SK-N-SH (cell line): ENCODE measurements at regions not wholly inside any gene's neighbourhood (a gene's known extent, or its start where the extent isn't known, plus 50 kb on each side); places are given as distances from the start of the nearest gene placed in this dataset.

ENCODE experiments used
- CTCF ChIA-PET: fragments of 300-600, 350-600 bp; formaldehyde crosslinking; extraction: SDS; loops from one replicate; lab custom pipeline; 2021; lab: Yijun Ruan, JAX
- POLR2A ChIA-PET: fragments of 350-600 bp; sonication (Branson Sonifier 250); formaldehyde crosslinking; extraction: SDS; loops from one replicate; lab custom pipeline; 2020; ENCODE audit warnings: antibody characterized with exemption, inconsistent platforms; lab: Yijun Ruan, JAX
- DNase-seq: peaks from one replicate; pipeline ENCODE4 v3.0.0; 2012
- H2AFZ ChIP-seq: fragments of 200-600 bp; sonication (generic); 2 replicates; pipeline ENCODE4 v1.8.1; 2016; ENCODE audit warnings: antibody characterized with exemption, mild to moderate bottlenecking, low read depth
- H3F3A ChIP-seq: fragments of 200-600 bp; sonication (generic); replicated peaks from 2 replicates; pipeline ENCODE3; 2016; ENCODE audit warnings: antibody characterized with exemption, mild to moderate bottlenecking; ENCODE audit not compliant: insufficient read depth
- H3K27ac ChIP-seq, 2 experiments: fragments of 200-500 bp in 1 of 2; fragments of 200-600 bp in 1 of 2; sonication (Bioruptor generic) in 1 of 2; sonication (generic), shearing (Covaris generic) in 1 of 2; 2 replicates each; pipeline versions ENCODE4 v1.5.1 to v1.6.1; 2014 to 2016; ENCODE audit warnings: low read depth in 2 of 2, inconsistent platforms in 1 of 2, low read length in 1 of 2, mild to moderate bottlenecking in 1 of 2, mixed read lengths in 1 of 2
- H3K27me3 ChIP-seq: fragments of 200-600 bp; sonication (generic), shearing (Covaris generic); 2 replicates; pipeline ENCODE4 v1.6.1; 2016; ENCODE audit warnings: mixed run types; ENCODE audit not compliant: insufficient read depth
- H3K36me3 ChIP-seq, 2 experiments: fragments of 200-500 bp in 1 of 2; fragments of 200-600 bp in 1 of 2; sonication (Bioruptor generic) in 1 of 2; sonication (generic) in 1 of 2; replicated peaks in 1 of 2; 2 replicates each; pipeline versions ENCODE3 to v1.5.1; 2014 to 2016; ENCODE audit warnings: low read length in 1 of 2, mild to moderate bottlenecking in 1 of 2; ENCODE audit not compliant: insufficient read depth in 2 of 2, control insufficient read depth in 1 of 2
- H3K4me1 ChIP-seq, 2 experiments: fragments of 200-500 bp in 1 of 2; fragments of 200-600 bp in 1 of 2; sonication (Bioruptor generic) in 1 of 2; sonication (generic), shearing (Covaris generic) in 1 of 2; 2 replicates each; pipeline versions ENCODE4 v1.5.1 to v1.6.1; 2014 to 2016; ENCODE audit warnings: low read depth in 1 of 2, low read length in 1 of 2, mixed run types in 1 of 2; ENCODE audit not compliant: insufficient read depth in 2 of 2, control insufficient read depth in 1 of 2
- H3K4me2 ChIP-seq: fragments of 200-600 bp; sonication (generic), shearing (Covaris generic); 2 replicates; pipeline ENCODE4 v1.6.1; 2017; ENCODE audit warnings: mixed run types
- H3K4me3 ChIP-seq, 2 experiments: fragments of 200-500 bp in 1 of 2; fragments of 200-600 bp in 1 of 2; sonication (Bioruptor generic) in 1 of 2; sonication (generic), shearing (Covaris generic) in 1 of 2; 2 replicates each; pipeline versions ENCODE4 v1.5.1 to v1.8.1; 2014 to 2016; ENCODE audit warnings: low read depth in 2 of 2, inconsistent platforms in 1 of 2, low read length in 1 of 2, mild to moderate bottlenecking in 1 of 2, mixed read lengths in 1 of 2, moderate library complexity in 1 of 2
- H3K79me2 ChIP-seq: fragments of 200-600 bp; sonication (generic); 2 replicates; pipeline ENCODE4 v1.8.1; 2017; ENCODE audit warnings: mild to moderate bottlenecking; ENCODE audit not compliant: insufficient read depth
- H3K9ac ChIP-seq: fragments of 200-600 bp; sonication (generic); 2 replicates; pipeline ENCODE4 v1.6.1; 2017; ENCODE audit warnings: mixed run types
- H3K9me2 ChIP-seq: fragments of 200-600 bp; sonication (generic); 2 replicates; pipeline ENCODE4 v1.6.1; 2017; ENCODE audit warnings: mixed run types
- H3K9me3 ChIP-seq: fragments of 200-600 bp; sonication (generic); 2 replicates; pipeline ENCODE4 v1.6.1; 2017; ENCODE audit warnings: mixed run types, mild to moderate bottlenecking, moderate library complexity
- H4K20me1 ChIP-seq: fragments of 200-600 bp; sonication (generic); 2 replicates; pipeline ENCODE4 v1.6.1; 2017; ENCODE audit warnings: mild to moderate bottlenecking, mixed run types; ENCODE audit not compliant: insufficient read depth
- EP300 ChIP-seq, 2 experiments: IDR thresholded peaks; 2 replicates each; pipeline versions ENCODE4 v1.4.0 to v1.6.1; 2012; ENCODE audit warnings: borderline replicate concordance in 1 of 2, low read depth in 1 of 2, low read length in 1 of 2
- EZH2phosphoT487 ChIP-seq: fragments of 200-600 bp; sonication (generic); IDR thresholded peaks from 2 replicates; pipeline ENCODE4 v1.6.1; 2017; ENCODE audit warnings: low read depth, mixed run types, mild to moderate bottlenecking, antibody characterized with exemption, moderate library complexity, borderline replicate concordance
- FOXJ3 ChIP-seq: sonication (generic); formaldehyde crosslinking; IDR thresholded peaks from 2 replicates; pipeline ENCODE4 v1.5.1; 2020; ENCODE audit warnings: mild to moderate bottlenecking, missing genetic modification reagents
- GABPA ChIP-seq: IDR thresholded peaks from 2 replicates; pipeline ENCODE4 v1.4.0; 2012; ENCODE audit warnings: low read depth, mild to moderate bottlenecking
- JUND ChIP-seq: IDR thresholded peaks from 2 replicates; pipeline ENCODE4 v1.4.0; 2012
- MEF2A ChIP-seq: IDR thresholded peaks from 2 replicates; pipeline ENCODE4 v1.4.0; 2012; ENCODE audit warnings: low read depth, borderline replicate concordance
- MXI1 ChIP-seq: IDR thresholded peaks from 2 replicates; pipeline ENCODE4 v1.6.1; 2012; ENCODE audit warnings: mild to moderate bottlenecking, low read depth, low read length, improper control_type of control experiment
- NFIC ChIP-seq: IDR thresholded peaks from 2 replicates; pipeline ENCODE4 v1.4.0; 2012; ENCODE audit warnings: borderline replicate concordance
- NRF1 ChIP-seq: IDR thresholded peaks from 2 replicates; pipeline ENCODE4 v1.6.1; 2012; ENCODE audit warnings: low read depth, mild to moderate bottlenecking, low read length
- POLR2AphosphoS5 ChIP-seq: IDR thresholded peaks from 2 replicates; pipeline ENCODE4 v1.6.1; 2012; ENCODE audit warnings: low read depth, low read length
- RCOR1 ChIP-seq: fragments of 150-350 bp; IDR thresholded peaks from 2 replicates; pipeline ENCODE4 v1.6.1; 2017; ENCODE audit warnings: antibody characterized with exemption, low read length
- TAF1 ChIP-seq: IDR thresholded peaks from 2 replicates; pipeline ENCODE4 v1.6.1; 2012; ENCODE audit warnings: low read depth, mild to moderate bottlenecking, low read length, moderate library complexity, borderline replicate concordance
- TCF12 ChIP-seq: IDR thresholded peaks from 2 replicates; pipeline ENCODE4 v1.4.0; 2012
- TEAD4 ChIP-seq: IDR thresholded peaks from 2 replicates; pipeline ENCODE4 v1.4.0; 2012; ENCODE audit warnings: mild to moderate bottlenecking, borderline replicate concordance; ENCODE audit not compliant: insufficient read depth
- WGBS: methylation state at CpG from one replicate; pipeline ENCODE4 v1.1.6; 2017; ENCODE audit warnings: low lambda C conversion rate; 5-methylcytosine and 5-hydroxymethylcytosine counted together
- TF ChIP-seq, protein P1 (sequence below): IDR thresholded peaks from 2 replicates; pipeline ENCODE4 v1.4.0; 2012; ENCODE audit warnings: low read depth, borderline replicate concordance
- TF ChIP-seq, protein P2 (sequence below): fragments of 200-600 bp; sonication (generic); IDR thresholded peaks from 2 replicates; pipeline ENCODE4 v1.6.1; 2017; ENCODE audit warnings: antibody characterized with exemption, mild to moderate bottlenecking, moderate library complexity
- TF ChIP-seq, protein P3 (sequence below): IDR thresholded peaks from 2 replicates; pipeline ENCODE4 v1.6.1; 2012; ENCODE audit warnings: mild to moderate bottlenecking, low read depth, low read length, moderate library complexity
- TF ChIP-seq, protein P4 (sequence below): fragments of 150-350 bp; IDR thresholded peaks from 2 replicates; pipeline ENCODE4 v1.6.1; 2017; ENCODE audit warnings: antibody characterized with exemption, low read length, low read depth, borderline replicate concordance
- TF ChIP-seq, protein P5 (sequence below): IDR thresholded peaks from 2 replicates; pipeline ENCODE4; 2012

DNA sequence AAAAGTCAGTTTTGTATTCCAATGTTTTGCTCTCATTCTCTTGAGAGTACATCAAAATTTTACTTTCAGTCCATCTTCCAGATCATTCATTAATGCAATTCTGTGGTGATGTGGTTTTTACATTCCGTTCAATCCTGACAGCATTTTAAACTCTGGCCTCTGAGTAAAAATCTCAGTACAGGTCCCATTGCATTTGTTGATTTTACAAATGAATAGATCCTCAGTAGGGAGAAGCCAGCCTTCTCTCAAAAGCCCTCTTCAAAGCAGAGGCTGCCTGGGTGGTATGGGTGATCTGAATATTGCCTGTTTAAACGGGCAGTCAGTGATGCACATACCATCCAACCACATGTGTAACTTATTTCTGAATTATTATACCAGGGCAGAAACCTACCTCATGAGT, 72.5 kb upstream of the TSC22D2 start:
- H3K9me2 ChIP-seq = no peaks in the 10 kb centered on the region
- ChIA-PET CTCF (interaction anchor here (1.1 to 1.2 kb wide), 2 partner anchors 49 to 74 kb away, joined by 3 read pairs; no protein-coding TSS in a partner anchor), POLR2A (no interaction called here)
- H3F3A ChIP-seq = no peaks in the 10 kb centered on the region
- WGBS = 61% methylated on average over 2 of the region's 2 CpGs
- H3K27ac ChIP-seq = no peak overlapping the region
- H3K27me3 ChIP-seq = no peaks in the 10 kb centered on the region
- no peak overlapping the region for H2AFZ ChIP-seq
- peaks cover 8% of the 10 kb centered on the region; the same call in 1 of the 2 replicates for H3K9me3 ChIP-seq
- no peak overlapping the region for H3K4me3 ChIP-seq
- no peak for TF ChIP-seq TEAD4
- TF ChIP-seq, protein P1, sequence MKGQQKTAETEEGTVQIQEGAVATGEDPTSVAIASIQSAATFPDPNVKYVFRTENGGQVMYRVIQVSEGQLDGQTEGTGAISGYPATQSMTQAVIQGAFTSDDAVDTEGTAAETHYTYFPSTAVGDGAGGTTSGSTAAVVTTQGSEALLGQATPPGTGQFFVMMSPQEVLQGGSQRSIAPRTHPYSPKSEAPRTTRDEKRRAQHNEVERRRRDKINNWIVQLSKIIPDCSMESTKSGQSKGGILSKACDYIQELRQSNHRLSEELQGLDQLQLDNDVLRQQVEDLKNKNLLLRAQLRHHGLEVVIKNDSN = no peak
- no peak for TF ChIP-seq RCOR1
- no peak for TF ChIP-seq JUND
- TF ChIP-seq, all 33 proteins: peak for 0
- no peak overlapping the region for H3K4me2 ChIP-seq
- no peaks in the 10 kb centered on the region for H3K79me2 ChIP-seq
- no peak overlapping the region for H3K9ac ChIP-seq
- H3K4me1 ChIP-seq = no peaks in the 10 kb centered on the region
- DNase-seq = no peak
- peaks cover 0 to 3% of the 10 kb centered on the region in 2 experiments for H3K36me3 ChIP-seq
- H4K20me1 ChIP-seq = no peaks in the 10 kb centered on the region

DNA sequence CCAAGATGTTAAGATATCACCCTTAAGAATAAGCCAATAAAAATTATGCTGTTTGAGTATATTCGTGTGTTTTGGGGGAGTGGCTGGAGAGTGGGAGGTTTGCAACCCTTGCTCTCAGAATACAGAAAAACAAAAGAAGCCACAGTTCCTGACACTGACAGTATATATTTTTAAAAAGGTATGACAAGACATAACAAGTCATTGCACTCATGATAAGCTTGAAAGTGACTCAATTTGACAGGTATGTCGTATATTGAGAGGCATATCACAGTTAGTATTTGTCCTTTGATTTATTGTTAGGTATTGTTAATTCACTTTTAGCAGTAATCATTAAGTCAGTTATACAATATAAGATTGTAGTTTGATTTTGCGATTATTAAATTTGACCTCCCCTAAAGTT, 73.1 kb upstream of the TSC22D2 start:
- ChIA-PET CTCF (no interaction called here), POLR2A (no interaction called here)
- H3F3A ChIP-seq = no peaks in the 10 kb centered on the region

More for the DNA sequence above, 73.1 kb upstream of the TSC22D2 start:
- DNase-seq = no peak
- Histone ChIP-seq H2AFZ (no peak overlapping the region), H3K9me2 (no peaks in the 10 kb centered on the region), H4K20me1 (no peaks in the 10 kb centered on the region), H3K9ac (no peak overlapping the region), H3K4me2 (no peak overlapping the region), H3K4me3 (no peak overlapping the region), H3K27ac (no peak overlapping the region), H3K9me3 (peaks cover 8% of the 10 kb centered on the region; the same call in 1 of the 2 replicates), H3K27me3 (no peaks in the 10 kb centered on the region), H3K4me1 (no peaks in the 10 kb centered on the region), H3K36me3 (peaks cover 0 to 3% of the 10 kb centered on the region in 2 experiments), H3K79me2 (no peaks in the 10 kb centered on the region)
- TF ChIP-seq TEAD4 (no peak), EZH2phosphoT487 (no peak), GABPA (no peak), RCOR1 (no peak), NFIC (no peak), MXI1 (no peak), POLR2AphosphoS5 (no peak), NRF1 (no peak), MEF2A (no peak), EP300 (IDR thresholded peaks at IDR 0.05; ENCODE audit: borderline replicate concordance in 1 of 2, low read depth in 1 of 2, low read length in 1 of 2) (no peak), TCF12 (no peak), FOXJ3 (no peak), TAF1 (no peak)
- TF ChIP-seq, protein P2, sequence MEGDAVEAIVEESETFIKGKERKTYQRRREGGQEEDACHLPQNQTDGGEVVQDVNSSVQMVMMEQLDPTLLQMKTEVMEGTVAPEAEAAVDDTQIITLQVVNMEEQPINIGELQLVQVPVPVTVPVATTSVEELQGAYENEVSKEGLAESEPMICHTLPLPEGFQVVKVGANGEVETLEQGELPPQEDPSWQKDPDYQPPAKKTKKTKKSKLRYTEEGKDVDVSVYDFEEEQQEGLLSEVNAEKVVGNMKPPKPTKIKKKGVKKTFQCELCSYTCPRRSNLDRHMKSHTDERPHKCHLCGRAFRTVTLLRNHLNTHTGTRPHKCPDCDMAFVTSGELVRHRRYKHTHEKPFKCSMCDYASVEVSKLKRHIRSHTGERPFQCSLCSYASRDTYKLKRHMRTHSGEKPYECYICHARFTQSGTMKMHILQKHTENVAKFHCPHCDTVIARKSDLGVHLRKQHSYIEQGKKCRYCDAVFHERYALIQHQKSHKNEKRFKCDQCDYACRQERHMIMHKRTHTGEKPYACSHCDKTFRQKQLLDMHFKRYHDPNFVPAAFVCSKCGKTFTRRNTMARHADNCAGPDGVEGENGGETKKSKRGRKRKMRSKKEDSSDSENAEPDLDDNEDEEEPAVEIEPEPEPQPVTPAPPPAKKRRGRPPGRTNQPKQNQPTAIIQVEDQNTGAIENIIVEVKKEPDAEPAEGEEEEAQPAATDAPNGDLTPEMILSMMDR = no peak
- TF ChIP-seq, protein P3, sequence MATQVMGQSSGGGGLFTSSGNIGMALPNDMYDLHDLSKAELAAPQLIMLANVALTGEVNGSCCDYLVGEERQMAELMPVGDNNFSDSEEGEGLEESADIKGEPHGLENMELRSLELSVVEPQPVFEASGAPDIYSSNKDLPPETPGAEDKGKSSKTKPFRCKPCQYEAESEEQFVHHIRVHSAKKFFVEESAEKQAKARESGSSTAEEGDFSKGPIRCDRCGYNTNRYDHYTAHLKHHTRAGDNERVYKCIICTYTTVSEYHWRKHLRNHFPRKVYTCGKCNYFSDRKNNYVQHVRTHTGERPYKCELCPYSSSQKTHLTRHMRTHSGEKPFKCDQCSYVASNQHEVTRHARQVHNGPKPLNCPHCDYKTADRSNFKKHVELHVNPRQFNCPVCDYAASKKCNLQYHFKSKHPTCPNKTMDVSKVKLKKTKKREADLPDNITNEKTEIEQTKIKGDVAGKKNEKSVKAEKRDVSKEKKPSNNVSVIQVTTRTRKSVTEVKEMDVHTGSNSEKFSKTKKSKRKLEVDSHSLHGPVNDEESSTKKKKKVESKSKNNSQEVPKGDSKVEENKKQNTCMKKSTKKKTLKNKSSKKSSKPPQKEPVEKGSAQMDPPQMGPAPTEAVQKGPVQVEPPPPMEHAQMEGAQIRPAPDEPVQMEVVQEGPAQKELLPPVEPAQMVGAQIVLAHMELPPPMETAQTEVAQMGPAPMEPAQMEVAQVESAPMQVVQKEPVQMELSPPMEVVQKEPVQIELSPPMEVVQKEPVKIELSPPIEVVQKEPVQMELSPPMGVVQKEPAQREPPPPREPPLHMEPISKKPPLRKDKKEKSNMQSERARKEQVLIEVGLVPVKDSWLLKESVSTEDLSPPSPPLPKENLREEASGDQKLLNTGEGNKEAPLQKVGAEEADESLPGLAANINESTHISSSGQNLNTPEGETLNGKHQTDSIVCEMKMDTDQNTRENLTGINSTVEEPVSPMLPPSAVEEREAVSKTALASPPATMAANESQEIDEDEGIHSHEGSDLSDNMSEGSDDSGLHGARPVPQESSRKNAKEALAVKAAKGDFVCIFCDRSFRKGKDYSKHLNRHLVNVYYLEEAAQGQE = no peak
- TF ChIP-seq, protein P4, sequence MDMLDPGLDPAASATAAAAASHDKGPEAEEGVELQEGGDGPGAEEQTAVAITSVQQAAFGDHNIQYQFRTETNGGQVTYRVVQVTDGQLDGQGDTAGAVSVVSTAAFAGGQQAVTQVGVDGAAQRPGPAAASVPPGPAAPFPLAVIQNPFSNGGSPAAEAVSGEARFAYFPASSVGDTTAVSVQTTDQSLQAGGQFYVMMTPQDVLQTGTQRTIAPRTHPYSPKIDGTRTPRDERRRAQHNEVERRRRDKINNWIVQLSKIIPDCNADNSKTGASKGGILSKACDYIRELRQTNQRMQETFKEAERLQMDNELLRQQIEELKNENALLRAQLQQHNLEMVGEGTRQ = no peak
- TF ChIP-seq, protein P1 = no peak
- TF ChIP-seq, protein P5, sequence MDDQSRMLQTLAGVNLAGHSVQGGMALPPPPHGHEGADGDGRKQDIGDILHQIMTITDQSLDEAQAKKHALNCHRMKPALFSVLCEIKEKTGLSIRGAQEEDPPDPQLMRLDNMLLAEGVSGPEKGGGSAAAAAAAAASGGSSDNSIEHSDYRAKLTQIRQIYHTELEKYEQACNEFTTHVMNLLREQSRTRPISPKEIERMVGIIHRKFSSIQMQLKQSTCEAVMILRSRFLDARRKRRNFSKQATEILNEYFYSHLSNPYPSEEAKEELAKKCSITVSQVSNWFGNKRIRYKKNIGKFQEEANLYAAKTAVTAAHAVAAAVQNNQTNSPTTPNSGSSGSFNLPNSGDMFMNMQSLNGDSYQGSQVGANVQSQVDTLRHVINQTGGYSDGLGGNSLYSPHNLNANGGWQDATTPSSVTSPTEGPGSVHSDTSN = no peak
- 94% methylated on average over 3 of the region's 3 CpGs for WGBS
